ENCODE measurements at regions not wholly inside any gene's neighbourhood (a gene's known extent, or its start where the extent isn't known, plus 50 kb on each side); places are given as distances from the start of the nearest gene placed in this dataset.

- Histone ChIP-seq H3K9me3 (ENCODE audit: control insufficient read depth, insufficient read depth, low read depth, low read length) (no peaks in the 10 kb centered on the region), H3K4me1 (ENCODE audit: control insufficient read depth, insufficient read depth, low read length) (no peaks in the 10 kb centered on the region), H3K27me3 (ENCODE audit: control insufficient read depth, insufficient read depth, low read length) (no peaks in the 10 kb centered on the region; the same call in 1 of the 2 replicates), H3K27ac (ENCODE audit: low read length) (no peak overlapping the region), H3K36me3 (ENCODE audit: control insufficient read depth, insufficient read depth, low read length) (no peaks in the 10 kb centered on the region), H3K4me3 (ENCODE audit: low read depth in 2 of 2, low read length in 2 of 2) (no peak overlapping the region)
- in situ Hi-C loops (cut with HindIII; ENCODE audit: low pct_unique_long_range_greater_than_20kb, low sequenced_read_pairs) (no loop called here), intact Hi-C loops (cut with micrococcal nuclease; ENCODE audit: unreplicated experiment) (no loop called here)
- TF ChIP-seq POLR2AphosphoS5 (IDR thresholded peaks at IDR 0.05; ENCODE audit: low read depth, low read length) = no peak
- no peak for TF ChIP-seq TCF7L2 (IDR thresholded peaks at IDR 0.05; ENCODE audit: low read depth, low read length)
- TF ChIP-seq SIN3A (IDR thresholded peaks at IDR 0.05; ENCODE audit: borderline replicate concordance, insufficient read depth, low read depth, low read length) = no peak
- TF ChIP-seq CTCF (IDR thresholded peaks at IDR 0.05) = no peak
- TF ChIP-seq REST (IDR thresholded peaks at IDR 0.05; ENCODE audit: insufficient read depth in 1 of 2, low read depth in 2 of 2, low read length in 1 of 2) = no peak
- DNase-seq (ENCODE audit: low read depth, low spot score) = no peak
- POLR2A ChIA-PET = no interaction called here
- BruUV-seq (replicated peaks) = no TSS peak
- ATAC-seq = no peak
- CTCF ChIA-PET = no interaction called here
Measured at GRCh38 chr17:74148901-74149596, 54.4 kb upstream of the RPL38 start.

GRCh38 chr17:74149597-74150427 lies 53.7 kb upstream of the RPL38 start:
- H3K4me3 ChIP-seq (ENCODE audit: low read depth in 2 of 2, low read length in 2 of 2) = no peak overlapping the region
- ATAC-seq (no peak), DNase-seq (ENCODE audit: low read depth, low spot score) (no peak)
- ChIA-PET POLR2A (no interaction called here), CTCF (no interaction called here)
- intact Hi-C loops (cut with micrococcal nuclease; ENCODE audit: unreplicated experiment) (no loop called here), in situ Hi-C loops (cut with HindIII; ENCODE audit: low pct_unique_long_range_greater_than_20kb, low sequenced_read_pairs) (no loop called here)
- H3K9me3 ChIP-seq (ENCODE audit: control insufficient read depth, insufficient read depth, low read depth, low read length) = no peaks in the 10 kb centered on the region
- no peak overlapping the region for H3K27ac ChIP-seq (ENCODE audit: low read length)
- no peaks in the 10 kb centered on the region; the same call in 1 of the 2 replicates for H3K27me3 ChIP-seq (ENCODE audit: control insufficient read depth, insufficient read depth, low read length)
- H3K36me3 ChIP-seq (ENCODE audit: control insufficient read depth, insufficient read depth, low read length) = no peaks in the 10 kb centered on the region
- TF ChIP-seq REST (IDR thresholded peaks at IDR 0.05; ENCODE audit: insufficient read depth in 1 of 2, low read depth in 2 of 2, low read length in 1 of 2) = no peak
- TF ChIP-seq POLR2AphosphoS5 (IDR thresholded peaks at IDR 0.05; ENCODE audit: low read depth, low read length) = no peak
- TF ChIP-seq TCF7L2 (IDR thresholded peaks at IDR 0.05; ENCODE audit: low read depth, low read length) = no peak
- no peak for TF ChIP-seq CTCF (IDR thresholded peaks at IDR 0.05)
- TF ChIP-seq SIN3A (IDR thresholded peaks at IDR 0.05; ENCODE audit: borderline replicate concordance, insufficient read depth, low read depth, low read length) = no peak
- no peaks in the 10 kb centered on the region for H3K4me1 ChIP-seq (ENCODE audit: control insufficient read depth, insufficient read depth, low read length)
- BruUV-seq (replicated peaks) = no TSS peak

All from Panc1 (cell line).